WTC11 (cell line): ENCODE measurements at regions not wholly inside any gene's neighbourhood (a gene's known extent, or its start where the extent isn't known, plus 50 kb on each side); places are given as distances from the start of the nearest gene placed in this dataset.

Source experiments
- ATAC-seq: fragments of 200-7000 bp; cut with Tn5 transposase; 2 replicates; pipeline ENCODE4 v1.10.0; 2021; ENCODE audit warnings: mild to moderate bottlenecking, moderate library complexity
- CTCF ChIA-PET: fragments of 300-600 bp; sonication (Branson Sonifier 250); formaldehyde crosslinking; loops from one replicate; lab custom pipeline; 2021; ENCODE audit warnings: antibody characterized with exemption; lab: Charles Lee
- POLR2A ChIA-PET: fragments of 350-600 bp; sonication (Branson Sonifier 250); formaldehyde crosslinking; loops from one replicate; lab custom pipeline; 2021; ENCODE audit warnings: antibody characterized with exemption; lab: Charles Lee
- DNase-seq: peaks from one replicate; pipeline ENCODE4 v3.0.0; 2021; ENCODE audit warnings: low spot score
- H3K27ac Mint-ChIP-seq: 2 replicates; pipeline ENCODE4 v1.8.0; 2021; ENCODE audit warnings: mixed read lengths
- H3K27me3 Mint-ChIP-seq: 2 replicates; pipeline ENCODE4 v1.8.0; 2021; ENCODE audit warnings: low read depth, mild to moderate bottlenecking, moderate library complexity, mixed read lengths
- H3K36me3 Mint-ChIP-seq: 2 replicates; pipeline ENCODE4 v1.8.0; 2021; ENCODE audit warnings: mixed read lengths
- H3K4me1 Mint-ChIP-seq: 2 replicates; pipeline ENCODE4 v1.8.0; 2022; ENCODE audit warnings: mixed read lengths
- H3K4me3 Mint-ChIP-seq: 2 replicates; pipeline ENCODE4 v1.8.0; 2021; ENCODE audit warnings: mild to moderate bottlenecking, moderate library complexity, mixed read lengths
- H3K9me3 Mint-ChIP-seq: 2 replicates; pipeline ENCODE4 v1.8.0; 2021; ENCODE audit warnings: mixed read lengths
- CREB1 ChIP-seq: sonication (generic); formaldehyde crosslinking; IDR thresholded peaks from 2 replicates; pipeline ENCODE4 v1.8.0; 2023; ENCODE audit warnings: mild to moderate bottlenecking, missing genetic modification reagents
- CREM ChIP-seq: sonication (generic); formaldehyde crosslinking; IDR thresholded peaks from 2 replicates; pipeline ENCODE4 v1.8.1; 2022; ENCODE audit warnings: mild to moderate bottlenecking, missing genetic modification reagents, moderate library complexity
- E2F5 ChIP-seq: sonication (generic); formaldehyde crosslinking; IDR thresholded peaks from 2 replicates; pipeline ENCODE4 v1.8.1; 2022; ENCODE audit warnings: mild to moderate bottlenecking, moderate library complexity, missing genetic modification reagents
- FOXP1 ChIP-seq: sonication (generic); formaldehyde crosslinking; IDR thresholded peaks from 2 replicates; pipeline ENCODE4 v1.8.0; 2022; ENCODE audit warnings: missing genetic modification reagents, mild to moderate bottlenecking, moderate library complexity, borderline replicate concordance
- GABPB1 ChIP-seq: sonication (generic); formaldehyde crosslinking; IDR thresholded peaks from 2 replicates; pipeline ENCODE4 v1.8.1; 2023; ENCODE audit warnings: mild to moderate bottlenecking, missing genetic modification reagents
- JAZF1 ChIP-seq: fragments of 250-450 bp; sonication (Bioruptor Pico); IDR thresholded peaks from 2 replicates; pipeline ENCODE4 v1.9.0; 2021; ENCODE audit warnings: moderate library complexity, mild to moderate bottlenecking, inconsistent platforms
- MLX ChIP-seq: sonication (generic); formaldehyde crosslinking; IDR thresholded peaks from 2 replicates; pipeline ENCODE4 v1.8.1; 2023; ENCODE audit warnings: mild to moderate bottlenecking, missing genetic modification reagents, moderate library complexity
- NR1H2 ChIP-seq: sonication (generic); formaldehyde crosslinking; IDR thresholded peaks from 2 replicates; pipeline ENCODE4 v1.9.0; 2021; ENCODE audit warnings: mild to moderate bottlenecking, moderate library complexity, missing genetic modification reagents
- SP1 ChIP-seq: sonication (generic); formaldehyde crosslinking; conservative IDR thresholded peaks from 2 replicates; pipeline ENCODE4 v1.8.1; 2022; ENCODE audit warnings: missing genetic modification reagents
- TP53 ChIP-seq: sonication (generic); formaldehyde crosslinking; IDR thresholded peaks from 2 replicates; pipeline ENCODE4 v1.8.1; 2023; ENCODE audit warnings: mild to moderate bottlenecking, missing genetic modification reagents
- ZBTB43 ChIP-seq: sonication (generic); formaldehyde crosslinking; IDR thresholded peaks from 2 replicates; pipeline ENCODE4 v1.8.1; 2023; ENCODE audit warnings: mild to moderate bottlenecking, missing genetic modification reagents
- ZNF121 ChIP-seq: sonication (generic); formaldehyde crosslinking; IDR thresholded peaks from 2 replicates; pipeline ENCODE4 v1.8.0; 2023; ENCODE audit warnings: missing genetic modification reagents
- ZNF219 ChIP-seq: sonication (generic); formaldehyde crosslinking; IDR thresholded peaks from 2 replicates; pipeline ENCODE4 v1.8.0; 2023; ENCODE audit warnings: missing genetic modification reagents, mild to moderate bottlenecking, borderline replicate concordance
- ZNF232 ChIP-seq: sonication (generic); formaldehyde crosslinking; IDR thresholded peaks from 2 replicates; pipeline ENCODE4 v1.8.0; 2022; ENCODE audit warnings: mild to moderate bottlenecking, missing genetic modification reagents
- TF ChIP-seq, protein P1 (sequence below): sonication (generic); formaldehyde crosslinking; conservative IDR thresholded peaks from 2 replicates; pipeline ENCODE4 v1.8.1; 2023; ENCODE audit warnings: mild to moderate bottlenecking, low read depth, missing genetic modification reagents, moderate library complexity
- TF ChIP-seq, protein P2 (sequence below): fragments of 250-450 bp; sonication (Bioruptor Pico); conservative IDR thresholded peaks from 2 replicates; pipeline ENCODE4 v1.9.0; 2021; ENCODE audit warnings: mild to moderate bottlenecking
- TF ChIP-seq, protein P3 (sequence below): fragments of 250-450 bp; sonication (Bioruptor Pico); IDR thresholded peaks from 2 replicates; pipeline ENCODE4 v1.9.0; 2021; ENCODE audit warnings: moderate library complexity, mild to moderate bottlenecking, inconsistent platforms, borderline replicate concordance
- TF ChIP-seq, protein P4 (sequence below): fragments of 250-450 bp; sonication (Bioruptor Pico); IDR thresholded peaks from 2 replicates; pipeline ENCODE4 v1.9.0; 2021; ENCODE audit warnings: mild to moderate bottlenecking, borderline replicate concordance
- TF ChIP-seq, protein P5 (sequence below): fragments of 250-450 bp; sonication (Bioruptor Pico); IDR thresholded peaks from 2 replicates; pipeline ENCODE4 v2.1.2; 2022; ENCODE audit warnings: mild to moderate bottlenecking, moderate library complexity

- peaks cover 2% of the 10 kb centered on the region for H3K36me3 Mint-ChIP-seq
- H3K4me3 Mint-ChIP-seq, result no peak overlapping the region
- CTCF ChIA-PET, result no interaction called here
- DNase-seq, result no peak
- TF ChIP-seq ZNF121 (CRISPR knock-in tag) (no peak), JAZF1 (CRISPR knock-in tag) (no peak), SP1 (CRISPR knock-in tag) (no peak), CREM (no peak), TP53 (CRISPR knock-in tag) (no peak), CREB1 (CRISPR knock-in tag) (no peak), E2F5 (CRISPR knock-in tag) (no peak), FOXP1 (no peak), MLX (CRISPR knock-in tag) (no peak)
- TF ChIP-seq, protein P1, sequence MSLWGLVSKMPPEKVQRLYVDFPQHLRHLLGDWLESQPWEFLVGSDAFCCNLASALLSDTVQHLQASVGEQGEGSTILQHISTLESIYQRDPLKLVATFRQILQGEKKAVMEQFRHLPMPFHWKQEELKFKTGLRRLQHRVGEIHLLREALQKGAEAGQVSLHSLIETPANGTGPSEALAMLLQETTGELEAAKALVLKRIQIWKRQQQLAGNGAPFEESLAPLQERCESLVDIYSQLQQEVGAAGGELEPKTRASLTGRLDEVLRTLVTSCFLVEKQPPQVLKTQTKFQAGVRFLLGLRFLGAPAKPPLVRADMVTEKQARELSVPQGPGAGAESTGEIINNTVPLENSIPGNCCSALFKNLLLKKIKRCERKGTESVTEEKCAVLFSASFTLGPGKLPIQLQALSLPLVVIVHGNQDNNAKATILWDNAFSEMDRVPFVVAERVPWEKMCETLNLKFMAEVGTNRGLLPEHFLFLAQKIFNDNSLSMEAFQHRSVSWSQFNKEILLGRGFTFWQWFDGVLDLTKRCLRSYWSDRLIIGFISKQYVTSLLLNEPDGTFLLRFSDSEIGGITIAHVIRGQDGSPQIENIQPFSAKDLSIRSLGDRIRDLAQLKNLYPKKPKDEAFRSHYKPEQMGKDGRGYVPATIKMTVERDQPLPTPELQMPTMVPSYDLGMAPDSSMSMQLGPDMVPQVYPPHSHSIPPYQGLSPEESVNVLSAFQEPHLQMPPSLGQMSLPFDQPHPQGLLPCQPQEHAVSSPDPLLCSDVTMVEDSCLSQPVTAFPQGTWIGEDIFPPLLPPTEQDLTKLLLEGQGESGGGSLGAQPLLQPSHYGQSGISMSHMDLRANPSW, result no peak
- TF ChIP-seq, all 79 proteins: peak for 0
- no peak for ATAC-seq
- POLR2A ChIA-PET, result no interaction called here
- Mint-ChIP-seq H3K4me1 (no peaks in the 10 kb centered on the region), H3K27me3 (no peaks in the 10 kb centered on the region), H3K9me3 (peaks cover 3% of the 10 kb centered on the region), H3K27ac (no peak overlapping the region)
Measured at GRCh38 chr10:104540181-104540580, 100.9 kb upstream of the SORCS3 start.

GRCh38 chr10:104541820-104542219 is 99.3 kb upstream of the SORCS3 start:
- no peak for ATAC-seq
- TF ChIP-seq JAZF1 (CRISPR knock-in tag), result no peak
- no peak for DNase-seq
- ChIA-PET POLR2A (no interaction called here), CTCF (no interaction called here)
- H3K36me3 Mint-ChIP-seq, result no peaks in the 10 kb centered on the region
- no peaks in the 10 kb centered on the region for H3K9me3 Mint-ChIP-seq
- no peak overlapping the region for H3K27ac Mint-ChIP-seq
- no peak overlapping the region for H3K4me3 Mint-ChIP-seq
- no peaks in the 10 kb centered on the region for H3K27me3 Mint-ChIP-seq
- H3K4me1 Mint-ChIP-seq, result no peaks in the 10 kb centered on the region

- H3K36me3 Mint-ChIP-seq, result no peaks in the 10 kb centered on the region
- no peak overlapping the region for H3K27ac Mint-ChIP-seq
- no peaks in the 10 kb centered on the region for H3K9me3 Mint-ChIP-seq
- POLR2A ChIA-PET, result no interaction called here
- H3K4me1 Mint-ChIP-seq, result no peaks in the 10 kb centered on the region
- ATAC-seq (no peak), DNase-seq (no peak)
- CTCF ChIA-PET, result interaction anchor here (1.1 to 1.9 kb wide), 11 partner anchors 31 to 272 kb away, joined by 3 to 8 read pairs (median 3); no protein-coding TSS in a partner anchor
- peaks cover 3% of the 10 kb centered on the region; the same call in 1 of the 2 replicates for H3K27me3 Mint-ChIP-seq
- no peak overlapping the region for H3K4me3 Mint-ChIP-seq
- TF ChIP-seq, protein P2, sequence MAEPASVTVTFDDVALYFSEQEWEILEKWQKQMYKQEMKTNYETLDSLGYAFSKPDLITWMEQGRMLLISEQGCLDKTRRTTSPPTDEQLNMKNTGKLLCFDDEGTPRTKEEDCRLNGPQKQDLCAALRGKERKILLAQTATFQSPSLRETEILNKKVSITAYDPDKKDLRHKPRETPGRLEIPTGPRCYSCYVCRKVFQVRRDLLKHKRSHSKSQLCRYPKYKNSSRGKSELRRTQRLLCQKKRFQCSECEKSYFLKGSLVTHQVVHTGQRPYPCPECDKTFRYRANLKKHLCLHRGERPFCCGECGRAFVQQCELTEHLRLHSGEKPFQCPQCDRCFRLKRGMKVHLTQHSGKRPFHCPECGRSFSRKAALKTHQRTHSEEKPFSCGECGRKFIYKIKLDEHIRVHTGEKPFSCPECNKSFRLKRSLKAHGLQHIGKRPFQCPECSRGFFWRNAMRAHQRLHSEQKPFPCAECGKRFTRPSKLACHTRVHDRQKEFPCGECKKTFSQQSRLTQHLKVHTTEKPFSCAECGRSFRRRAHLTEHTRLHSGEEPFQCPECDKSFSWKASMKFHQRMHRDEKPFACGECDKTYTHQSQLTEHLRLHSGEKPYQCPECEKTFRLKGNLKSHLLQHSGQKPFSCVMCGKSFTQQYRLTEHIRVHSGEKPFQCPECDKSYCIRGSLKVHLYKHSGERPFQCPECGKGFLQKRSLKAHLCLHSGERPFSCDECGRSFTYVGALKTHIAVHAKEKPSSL (CRISPR knock-in tag), result no peak
- TF ChIP-seq GABPB1 (CRISPR knock-in tag) (no peak), NR1H2 (CRISPR knock-in tag) (no peak), ZNF219 (CRISPR knock-in tag) (no peak), ZBTB43 (CRISPR knock-in tag) (no peak), ZNF232 (CRISPR knock-in tag) (no peak)
- TF ChIP-seq, protein P3, sequence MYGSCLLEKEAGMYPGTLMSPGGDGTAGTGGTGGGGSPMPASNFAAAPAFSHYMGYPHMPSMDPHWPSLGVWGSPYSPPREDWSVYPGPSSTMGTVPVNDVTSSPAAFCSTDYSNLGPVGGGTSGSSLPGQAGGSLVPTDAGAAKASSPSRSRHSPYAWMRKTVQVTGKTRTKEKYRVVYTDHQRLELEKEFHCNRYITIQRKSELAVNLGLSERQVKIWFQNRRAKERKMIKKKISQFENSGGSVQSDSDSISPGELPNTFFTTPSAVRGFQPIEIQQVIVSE, result no peak
- TF ChIP-seq, protein P4, sequence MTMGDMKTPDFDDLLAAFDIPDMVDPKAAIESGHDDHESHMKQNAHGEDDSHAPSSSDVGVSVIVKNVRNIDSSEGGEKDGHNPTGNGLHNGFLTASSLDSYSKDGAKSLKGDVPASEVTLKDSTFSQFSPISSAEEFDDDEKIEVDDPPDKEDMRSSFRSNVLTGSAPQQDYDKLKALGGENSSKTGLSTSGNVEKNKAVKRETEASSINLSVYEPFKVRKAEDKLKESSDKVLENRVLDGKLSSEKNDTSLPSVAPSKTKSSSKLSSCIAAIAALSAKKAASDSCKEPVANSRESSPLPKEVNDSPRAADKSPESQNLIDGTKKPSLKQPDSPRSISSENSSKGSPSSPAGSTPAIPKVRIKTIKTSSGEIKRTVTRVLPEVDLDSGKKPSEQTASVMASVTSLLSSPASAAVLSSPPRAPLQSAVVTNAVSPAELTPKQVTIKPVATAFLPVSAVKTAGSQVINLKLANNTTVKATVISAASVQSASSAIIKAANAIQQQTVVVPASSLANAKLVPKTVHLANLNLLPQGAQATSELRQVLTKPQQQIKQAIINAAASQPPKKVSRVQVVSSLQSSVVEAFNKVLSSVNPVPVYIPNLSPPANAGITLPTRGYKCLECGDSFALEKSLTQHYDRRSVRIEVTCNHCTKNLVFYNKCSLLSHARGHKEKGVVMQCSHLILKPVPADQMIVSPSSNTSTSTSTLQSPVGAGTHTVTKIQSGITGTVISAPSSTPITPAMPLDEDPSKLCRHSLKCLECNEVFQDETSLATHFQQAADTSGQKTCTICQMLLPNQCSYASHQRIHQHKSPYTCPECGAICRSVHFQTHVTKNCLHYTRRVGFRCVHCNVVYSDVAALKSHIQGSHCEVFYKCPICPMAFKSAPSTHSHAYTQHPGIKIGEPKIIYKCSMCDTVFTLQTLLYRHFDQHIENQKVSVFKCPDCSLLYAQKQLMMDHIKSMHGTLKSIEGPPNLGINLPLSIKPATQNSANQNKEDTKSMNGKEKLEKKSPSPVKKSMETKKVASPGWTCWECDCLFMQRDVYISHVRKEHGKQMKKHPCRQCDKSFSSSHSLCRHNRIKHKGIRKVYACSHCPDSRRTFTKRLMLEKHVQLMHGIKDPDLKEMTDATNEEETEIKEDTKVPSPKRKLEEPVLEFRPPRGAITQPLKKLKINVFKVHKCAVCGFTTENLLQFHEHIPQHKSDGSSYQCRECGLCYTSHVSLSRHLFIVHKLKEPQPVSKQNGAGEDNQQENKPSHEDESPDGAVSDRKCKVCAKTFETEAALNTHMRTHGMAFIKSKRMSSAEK (CRISPR knock-in tag), result no peak
- TF ChIP-seq, protein P5, sequence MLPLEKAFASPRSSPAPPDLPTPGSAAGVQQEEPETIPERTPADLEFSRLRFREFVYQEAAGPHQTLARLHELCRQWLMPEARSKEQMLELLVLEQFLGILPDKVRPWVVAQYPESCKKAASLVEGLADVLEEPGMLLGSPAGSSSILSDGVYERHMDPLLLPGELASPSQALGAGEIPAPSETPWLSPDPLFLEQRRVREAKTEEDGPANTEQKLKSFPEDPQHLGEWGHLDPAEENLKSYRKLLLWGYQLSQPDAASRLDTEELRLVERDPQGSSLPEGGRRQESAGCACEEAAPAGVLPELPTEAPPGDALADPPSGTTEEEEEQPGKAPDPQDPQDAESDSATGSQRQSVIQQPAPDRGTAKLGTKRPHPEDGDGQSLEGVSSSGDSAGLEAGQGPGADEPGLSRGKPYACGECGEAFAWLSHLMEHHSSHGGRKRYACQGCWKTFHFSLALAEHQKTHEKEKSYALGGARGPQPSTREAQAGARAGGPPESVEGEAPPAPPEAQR (CRISPR knock-in tag), result no peak
Measured at GRCh38 chr10:104546336-104546735, 94.8 kb upstream of the SORCS3 start.
